ENCODE measurements at regions not wholly inside any gene's neighbourhood (a gene's known extent, or its start where the extent isn't known, plus 50 kb on each side); places are given as distances from the start of the nearest gene placed in this dataset.

GRCh38 chr10:31659665-31660064 is 269.0 kb downstream of the ARHGAP12 start:
- no peak for TF ChIP-seq CTCF (IDR thresholded peaks at IDR 0.05; ENCODE audit: borderline replicate concordance, insufficient read depth, low read depth, low read length)
- H3K4me3 ChIP-seq (ENCODE audit: low read depth, low read length), result no peak overlapping the region

- no peak for TF ChIP-seq CTCF (IDR thresholded peaks at IDR 0.05; ENCODE audit: borderline replicate concordance, insufficient read depth, low read depth, low read length)
- H3K4me3 ChIP-seq (ENCODE audit: low read depth, low read length), result no peak overlapping the region
These were observed 271.2 kb downstream of the ARHGAP12 start for GRCh38 chr10:31657434-31657872.

GRCh38 chr10:31656851-31657433 is 271.7 kb downstream of the ARHGAP12 start:
- H3K4me3 ChIP-seq (ENCODE audit: low read depth, low read length), result no peak overlapping the region
- no peak for TF ChIP-seq CTCF (IDR thresholded peaks at IDR 0.05; ENCODE audit: borderline replicate concordance, insufficient read depth, low read depth, low read length)

- TF ChIP-seq CTCF (IDR thresholded peaks at IDR 0.05; ENCODE audit: borderline replicate concordance, insufficient read depth, low read depth, low read length), result no peak
- H3K4me3 ChIP-seq (ENCODE audit: low read depth, low read length), result no peak overlapping the region
These were observed 276.6 kb downstream of the ARHGAP12 start for GRCh38 chr10:31652038-31652437.

- no peak for TF ChIP-seq CTCF (IDR thresholded peaks at IDR 0.05; ENCODE audit: borderline replicate concordance, insufficient read depth, low read depth, low read length)
- H3K4me3 ChIP-seq (ENCODE audit: low read depth, low read length), result no peak overlapping the region
These were observed 278.6 kb downstream of the ARHGAP12 start for GRCh38 chr10:31650010-31650409.

- TF ChIP-seq CTCF (IDR thresholded peaks at IDR 0.05; ENCODE audit: borderline replicate concordance, insufficient read depth, low read depth, low read length), result no peak
- H3K4me3 ChIP-seq (ENCODE audit: low read depth, low read length), result no peak overlapping the region
These were observed 279.7 kb downstream of the ARHGAP12 start for GRCh38 chr10:31648966-31649365.

- no peak for TF ChIP-seq CTCF (IDR thresholded peaks at IDR 0.05; ENCODE audit: borderline replicate concordance, insufficient read depth, low read depth, low read length)
- H3K4me3 ChIP-seq (ENCODE audit: low read depth, low read length), result no peak overlapping the region
These were observed 280.8 kb downstream of the ARHGAP12 start for GRCh38 chr10:31647861-31648260.

Measured in GM12875 (cell line).